ENCODE measurements at regions not wholly inside any gene's neighbourhood (a gene's known extent, or its start where the extent isn't known, plus 50 kb on each side); places are given as distances from the start of the nearest gene placed in this dataset.

DNA sequence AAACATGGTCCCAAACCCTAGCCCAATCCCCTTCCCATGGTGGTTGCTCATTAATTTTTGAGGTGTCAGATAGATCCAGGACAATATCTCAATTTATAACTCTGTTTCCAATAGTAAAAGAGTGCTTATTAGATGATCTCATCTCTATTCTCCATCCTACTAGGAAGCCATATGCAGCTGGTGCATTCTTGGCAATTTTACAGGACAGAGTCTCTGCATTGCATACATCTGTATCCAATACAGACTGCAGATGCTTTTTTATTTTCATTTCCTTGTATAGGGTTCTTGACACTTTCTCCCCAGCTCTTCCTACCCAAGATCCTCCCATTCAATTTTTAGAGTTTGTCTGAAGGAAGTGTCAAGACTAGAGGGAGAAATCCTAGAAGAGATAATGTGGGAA, 194.8 kb upstream of the DPH6 start:
- H3K4me3 ChIP-seq (ENCODE audit: low read length) = no peak overlapping the region
- no peak for TF ChIP-seq CTCF (conservative IDR thresholded peaks at IDR 0.05; ENCODE audit: low read length)
- peak; percentile 85 for DNase-seq (ENCODE audit: low read depth)

DNA sequence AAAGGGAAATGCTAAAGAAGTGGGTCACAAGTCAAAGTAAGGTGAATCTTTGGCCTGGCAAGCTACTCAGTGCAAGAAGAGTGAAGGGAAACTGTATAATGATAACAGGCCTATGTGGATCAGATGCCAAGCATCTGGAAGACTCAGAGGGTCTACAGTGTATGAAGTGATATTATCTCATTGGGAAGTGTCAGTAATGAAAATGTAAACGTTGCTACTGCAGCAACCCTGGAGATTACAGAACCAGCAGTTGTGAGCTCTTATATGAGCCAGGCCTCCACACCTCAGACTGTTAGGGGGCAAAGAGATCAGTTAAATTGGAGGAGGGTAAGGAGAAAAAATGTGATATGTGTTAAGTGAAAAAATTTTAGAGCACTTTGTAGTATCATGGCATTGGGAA, 195.4 kb upstream of the DPH6 start:
- no peak for DNase-seq (ENCODE audit: low read depth)
- H3K4me3 ChIP-seq (ENCODE audit: low read length) = no peak overlapping the region
- TF ChIP-seq CTCF (conservative IDR thresholded peaks at IDR 0.05; ENCODE audit: low read length) = no peak

- no peak for TF ChIP-seq CTCF (conservative IDR thresholded peaks at IDR 0.05; ENCODE audit: low read length)
- no peak for DNase-seq (ENCODE audit: low read depth)
- no peak overlapping the region for H3K4me3 ChIP-seq (ENCODE audit: low read length)
Observed at GRCh38 chr15:35741881-35742280, 195.9 kb upstream of the DPH6 start.

- TF ChIP-seq CTCF (conservative IDR thresholded peaks at IDR 0.05; ENCODE audit: low read length) = no peak
- H3K4me3 ChIP-seq (ENCODE audit: low read length) = no peak overlapping the region
- no peak for DNase-seq (ENCODE audit: low read depth)
Observed at GRCh38 chr15:35743321-35743720, 197.4 kb upstream of the DPH6 start.

GRCh38 chr15:35746121-35746520, 200.2 kb upstream of the DPH6 start:
- TF ChIP-seq CTCF (conservative IDR thresholded peaks at IDR 0.05; ENCODE audit: low read length) = no peak
- no peak overlapping the region for H3K4me3 ChIP-seq (ENCODE audit: low read length)
- DNase-seq (ENCODE audit: low read depth) = no peak

- TF ChIP-seq CTCF (conservative IDR thresholded peaks at IDR 0.05; ENCODE audit: low read length) = no peak
- no peak overlapping the region for H3K4me3 ChIP-seq (ENCODE audit: low read length)
Observed at GRCh38 chr15:35748105-35748504, 202.1 kb upstream of the DPH6 start.

DNA sequence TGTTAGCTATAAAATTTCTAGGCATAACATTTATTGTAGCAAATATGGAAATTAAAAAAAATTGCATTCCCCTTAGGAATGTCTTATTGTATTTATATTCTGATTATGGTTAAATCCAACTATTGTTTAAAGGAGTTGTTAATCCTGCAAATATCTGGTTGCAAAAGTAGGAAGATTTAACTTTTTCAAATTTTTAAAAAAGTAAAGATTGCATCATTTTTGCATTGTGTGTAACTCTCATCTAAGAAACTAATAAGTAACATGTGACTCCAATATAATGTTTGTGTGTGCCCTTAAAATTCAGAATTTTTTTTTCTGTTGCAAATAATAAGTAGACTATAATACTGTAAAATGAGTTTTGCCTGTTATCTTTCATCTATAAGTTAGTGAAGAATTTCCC, 204.1 kb upstream of the DPH6 start:
- TF ChIP-seq CTCF (conservative IDR thresholded peaks at IDR 0.05; ENCODE audit: low read length) = no peak
- DNase-seq (ENCODE audit: low read depth) = no peak
- H3K4me3 ChIP-seq (ENCODE audit: low read length) = no peak overlapping the region

More at GRCh38 chr15:35748105-35748504, 202.1 kb upstream of the DPH6 start:
- no peak for DNase-seq (ENCODE audit: low read depth)

Data from AG10803 (cell line).